CD14-positive monocyte (primary cell): ENCODE measurements at regions not wholly inside any gene's neighbourhood (a gene's known extent, or its start where the extent isn't known, plus 50 kb on each side); places are given as distances from the start of the nearest gene placed in this dataset.

ENCODE experiments used
- DNase-seq, 3 donors: peaks; one replicate each; pipeline ENCODE4 v3.0.0-alpha.2; 2011 to 2022
- H2AFZ ChIP-seq: 2 replicates; pipeline ENCODE4 v1.6.0; 2012; ENCODE audit warnings: mild to moderate bottlenecking, low read depth, low read length, inconsistent platforms; ENCODE audit not compliant: insufficient read depth, poor library complexity, severe bottlenecking
- H3K27ac ChIP-seq, 2 donors: 1 replicate in 1 of 2; 2 replicates in 1 of 2; pipeline ENCODE4 v1.5.1; 2012 to 2013; ENCODE audit warnings: low read length in 2 of 2, control low read depth in 1 of 2, inconsistent platforms in 1 of 2, low read depth in 1 of 2, mild to moderate bottlenecking in 1 of 2
- H3K27me3 ChIP-seq, 2 donors: one replicate each; pipeline versions ENCODE4 v1.6.0 to v1.6.1; 2011 to 2013; ENCODE audit warnings: low read length in 2 of 2; ENCODE audit not compliant: control insufficient read depth in 2 of 2, insufficient read depth in 2 of 2
- H3K36me3 ChIP-seq, 2 donors: replicated peaks in 1 of 2; 1 replicate in 1 of 2; 2 replicates in 1 of 2; pipeline versions ENCODE4 v1.5.1 to v1.6.1; 2012 to 2013; ENCODE audit warnings: low read length in 2 of 2, control low read depth in 1 of 2, inconsistent platforms in 1 of 2, mild to moderate bottlenecking in 1 of 2; ENCODE audit not compliant: insufficient read depth in 2 of 2, control insufficient read depth in 1 of 2
- H3K4me1 ChIP-seq, 2 donors: 1 replicate in 1 of 2; 2 replicates in 1 of 2; pipeline versions ENCODE4 v1.5.1 to v1.6.1; 2012 to 2013; ENCODE audit warnings: low read length in 2 of 2, control low read depth in 1 of 2, inconsistent platforms in 1 of 2, mild to moderate bottlenecking in 1 of 2, moderate library complexity in 1 of 2; ENCODE audit not compliant: insufficient read depth in 2 of 2, control insufficient read depth in 1 of 2
- H3K4me2 ChIP-seq: replicated peaks from 2 replicates; pipeline ENCODE3; 2012; ENCODE audit warnings: low read length, moderate library complexity, mild to moderate bottlenecking; ENCODE audit not compliant: poor library complexity, severe bottlenecking; ENCODE audit errors: extremely low read depth
- H3K4me3 ChIP-seq, 3 experiments: fragments of 200-600 bp in 1 of 3; sonication (generic) in 1 of 3; replicated peaks in 1 of 3; 1 replicate in 2 of 3; 2 replicates in 1 of 3; pipeline ENCODE4 v1.5.1; 2011 to 2013; ENCODE audit warnings: low read length in 3 of 3, mild to moderate bottlenecking in 3 of 3, control low read depth in 2 of 3, low read depth in 2 of 3, inconsistent platforms in 1 of 3, moderate library complexity in 1 of 3
- H3K79me2 ChIP-seq: 2 replicates; pipeline ENCODE4 v1.6.0; 2012; ENCODE audit warnings: mild to moderate bottlenecking, control low read depth, inconsistent platforms, low read length, moderate library complexity; ENCODE audit not compliant: insufficient read depth
- H3K9ac ChIP-seq: 2 replicates; pipeline ENCODE4 v1.6.0; 2017; ENCODE audit warnings: low read length, mild to moderate bottlenecking; ENCODE audit not compliant: insufficient read depth, poor library complexity, severe bottlenecking
- H3K9me3 ChIP-seq, 2 donors: replicated peaks in 1 of 2; 1 replicate in 1 of 2; 2 replicates in 1 of 2; pipeline versions ENCODE4 v1.5.1 to v1.6.1; 2012 to 2013; ENCODE audit warnings: low read length in 2 of 2, control low read depth in 1 of 2; ENCODE audit not compliant: control insufficient read depth in 1 of 2, insufficient read depth in 1 of 2
- H4K20me1 ChIP-seq: 2 replicates; pipeline ENCODE4 v1.6.0; 2012; ENCODE audit warnings: mild to moderate bottlenecking, low read length, control low read depth, moderate library complexity; ENCODE audit not compliant: insufficient read depth
- H3K27ac Mint-ChIP-seq, 7 donors: one replicate each; pipeline ENCODE4 v1.8.0; 2020; ENCODE audit warnings: mild to moderate bottlenecking in 7 of 7, mixed read lengths in 7 of 7, moderate library complexity in 6 of 7, inconsistent platforms in 2 of 7
- H3K27me3 Mint-ChIP-seq, 3 donors: one replicate each; pipeline ENCODE4 v1.8.0; 2021 to 2022; ENCODE audit warnings: low read depth in 3 of 3, mild to moderate bottlenecking in 3 of 3, mixed read lengths in 3 of 3, moderate library complexity in 3 of 3, inconsistent platforms in 1 of 3
- H3K36me3 Mint-ChIP-seq, 2 donors: one replicate each; pipeline ENCODE4 v1.8.0; 2020; ENCODE audit warnings: mixed read lengths in 2 of 2, inconsistent platforms in 1 of 2, mild to moderate bottlenecking in 1 of 2
- H3K4me1 Mint-ChIP-seq: one replicate; pipeline ENCODE4 v1.8.0; 2020; ENCODE audit warnings: mild to moderate bottlenecking, mixed read lengths
- H3K4me3 Mint-ChIP-seq, 2 donors: one replicate each; pipeline ENCODE4 v1.8.0; 2020; ENCODE audit warnings: mild to moderate bottlenecking in 2 of 2, mixed read lengths in 2 of 2, moderate library complexity in 1 of 2
- H3K9me3 Mint-ChIP-seq, 7 donors: one replicate each; pipeline ENCODE4 v1.8.0; 2020 to 2022; ENCODE audit warnings: mixed read lengths in 7 of 7, mild to moderate bottlenecking in 6 of 7, moderate library complexity in 6 of 7, inconsistent platforms in 2 of 7
- WGBS: methylation state at CpG from one replicate; pipeline ENCODE4 v1.1.5; 2013; ENCODE audit warnings: missing lambda C conversion rate; ENCODE audit not compliant: insufficient coverage; 5-methylcytosine and 5-hydroxymethylcytosine counted together
- intact Hi-C, 2 donors: fragments of 100-400 bp; cut with micrococcal nuclease; formaldehyde crosslinking; loops; one replicate each; pipeline versions ENCODE4 v1.15.0 to v1.15.1; 2023
- TF ChIP-seq, protein P1 (sequence below): fragments of 200-600 bp; IDR thresholded peaks from one replicate; pipeline ENCODE4 v1.8.0; 2022; ENCODE audit warnings: antibody characterized with exemption, mild to moderate bottlenecking

DNA sequence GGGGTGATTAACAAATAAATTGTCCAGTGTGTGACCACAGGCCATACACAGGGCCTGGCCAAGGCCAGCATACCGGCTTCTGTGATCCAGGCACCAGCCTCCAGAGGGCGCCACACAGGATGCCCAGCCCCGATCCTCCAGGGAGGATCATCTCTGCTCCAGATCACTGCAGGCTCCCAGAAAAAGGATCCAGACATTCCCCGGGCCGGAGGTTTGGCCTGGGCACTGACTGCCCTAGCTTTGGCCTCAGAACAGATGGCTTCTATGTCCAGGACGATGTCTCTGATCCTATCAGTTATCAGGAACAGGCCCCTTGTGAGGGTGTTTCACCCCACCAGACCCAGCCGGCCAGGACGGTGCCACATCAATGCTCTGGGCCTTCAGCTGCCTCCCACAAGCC, 74.5 kb upstream of the LMO1 start:
- Histone ChIP-seq H3K27ac (no peak overlapping the region), H3K4me3 (no peak overlapping the region), H3K9ac (no peak overlapping the region), H2AFZ (no peak overlapping the region), H3K4me2 (no peak overlapping the region), H3K79me2 (no peaks in the 10 kb centered on the region), H4K20me1 (no peaks in the 10 kb centered on the region), H3K4me1 (peaks cover 35 to 40% of the 10 kb centered on the region in 2 donors), H3K9me3 (no peaks in the 10 kb centered on the region), H3K27me3 (no peaks in the 10 kb centered on the region), H3K36me3 (no peaks in the 10 kb centered on the region)
- peaks cover 38% of the 10 kb centered on the region for H3K4me1 Mint-ChIP-seq
- H3K36me3 Mint-ChIP-seq, result no peaks in the 10 kb centered on the region
- H3K4me3 Mint-ChIP-seq, result no peak overlapping the region
- no peaks in the 10 kb centered on the region for H3K9me3 Mint-ChIP-seq
- intact Hi-C loops, result loop anchor here in 1 of 2 donors (10.0 kb wide), 1 partner anchor 347 kb away; the partner anchor contains the start of genes RPL27A and TRIM66
- TF ChIP-seq, protein P1, sequence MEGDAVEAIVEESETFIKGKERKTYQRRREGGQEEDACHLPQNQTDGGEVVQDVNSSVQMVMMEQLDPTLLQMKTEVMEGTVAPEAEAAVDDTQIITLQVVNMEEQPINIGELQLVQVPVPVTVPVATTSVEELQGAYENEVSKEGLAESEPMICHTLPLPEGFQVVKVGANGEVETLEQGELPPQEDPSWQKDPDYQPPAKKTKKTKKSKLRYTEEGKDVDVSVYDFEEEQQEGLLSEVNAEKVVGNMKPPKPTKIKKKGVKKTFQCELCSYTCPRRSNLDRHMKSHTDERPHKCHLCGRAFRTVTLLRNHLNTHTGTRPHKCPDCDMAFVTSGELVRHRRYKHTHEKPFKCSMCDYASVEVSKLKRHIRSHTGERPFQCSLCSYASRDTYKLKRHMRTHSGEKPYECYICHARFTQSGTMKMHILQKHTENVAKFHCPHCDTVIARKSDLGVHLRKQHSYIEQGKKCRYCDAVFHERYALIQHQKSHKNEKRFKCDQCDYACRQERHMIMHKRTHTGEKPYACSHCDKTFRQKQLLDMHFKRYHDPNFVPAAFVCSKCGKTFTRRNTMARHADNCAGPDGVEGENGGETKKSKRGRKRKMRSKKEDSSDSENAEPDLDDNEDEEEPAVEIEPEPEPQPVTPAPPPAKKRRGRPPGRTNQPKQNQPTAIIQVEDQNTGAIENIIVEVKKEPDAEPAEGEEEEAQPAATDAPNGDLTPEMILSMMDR, result peak; percentile 86
- peak; percentile 29 to 65 (median 44) for DNase-seq
- H3K27ac Mint-ChIP-seq, result no peak overlapping the region
- H3K27me3 Mint-ChIP-seq, result peaks cover 2 to 4% (median 3%) of the 10 kb centered on the region in 3 donors
- WGBS, result 52% methylated on average over 6 of the region's 8 CpGs

DNA sequence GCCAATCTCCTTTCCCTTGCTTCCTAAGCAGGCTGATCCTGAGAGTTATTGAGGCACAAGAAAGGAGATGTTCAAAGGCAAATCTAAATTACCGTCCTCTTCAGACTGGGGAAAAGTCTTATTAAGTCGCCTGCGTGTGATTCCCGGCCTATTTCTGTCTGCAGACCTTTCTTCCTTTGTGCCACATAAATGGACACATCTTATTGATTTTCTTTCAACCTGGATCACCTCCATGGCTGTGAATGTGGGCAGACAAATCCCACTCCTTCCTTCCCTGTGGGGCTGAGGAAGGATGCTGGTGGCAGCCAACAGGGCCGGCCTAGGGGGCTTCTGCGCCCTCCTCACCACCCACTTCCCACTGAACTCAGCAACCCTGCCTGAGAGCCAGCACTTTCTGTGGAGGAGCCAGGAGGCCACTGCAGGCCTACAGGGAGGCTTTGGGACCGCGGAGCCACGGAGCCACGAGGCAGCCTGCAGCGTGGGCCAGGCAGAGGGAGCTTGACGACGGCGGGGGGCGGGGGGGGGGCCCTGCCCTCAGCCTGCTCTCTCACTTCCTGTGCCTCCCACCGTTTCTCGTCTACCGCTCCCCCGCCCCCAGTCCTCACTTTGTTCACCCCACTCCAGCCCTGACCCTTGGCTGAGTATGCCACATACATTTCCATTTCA, 73.6 kb upstream of the LMO1 start:
- Histone ChIP-seq H3K27me3 (no peaks in the 10 kb centered on the region), H3K36me3 (no peaks in the 10 kb centered on the region), H3K4me3 (no peak overlapping the region), H3K9ac (no peak overlapping the region), H3K27ac (no peak overlapping the region), H3K9me3 (no peaks in the 10 kb centered on the region), H3K4me1 (peaks cover 44 to 49% of the 10 kb centered on the region in 2 donors), H3K79me2 (no peaks in the 10 kb centered on the region), H2AFZ (no peak overlapping the region), H3K4me2 (no peak overlapping the region), H4K20me1 (no peaks in the 10 kb centered on the region)
- H3K9me3 Mint-ChIP-seq, result no peaks in the 10 kb centered on the region
- H3K4me1 Mint-ChIP-seq, result peaks cover 46% of the 10 kb centered on the region
- TF ChIP-seq, protein P1, result no peak
- H3K27me3 Mint-ChIP-seq, result peaks cover 0 to 3% (median 3%) of the 10 kb centered on the region in 3 donors
- intact Hi-C loops, result loop anchor here in 1 of 2 donors (10.0 kb wide), 1 partner anchor 348 kb away; the partner anchor contains the start of genes RPL27A and TRIM66
- peak overlapping the region in 1 of 2 donors; percentile 28 for H3K4me3 Mint-ChIP-seq
- no peak overlapping the region for H3K27ac Mint-ChIP-seq
- no peak for DNase-seq
- WGBS, result 64% methylated on average over 17 of the region's 19 CpGs
- H3K36me3 Mint-ChIP-seq, result no peaks in the 10 kb centered on the region
